ENCODE measurements at regions not wholly inside any gene's neighbourhood (a gene's known extent, or its start where the extent isn't known, plus 50 kb on each side); places are given as distances from the start of the nearest gene placed in this dataset.

DNA sequence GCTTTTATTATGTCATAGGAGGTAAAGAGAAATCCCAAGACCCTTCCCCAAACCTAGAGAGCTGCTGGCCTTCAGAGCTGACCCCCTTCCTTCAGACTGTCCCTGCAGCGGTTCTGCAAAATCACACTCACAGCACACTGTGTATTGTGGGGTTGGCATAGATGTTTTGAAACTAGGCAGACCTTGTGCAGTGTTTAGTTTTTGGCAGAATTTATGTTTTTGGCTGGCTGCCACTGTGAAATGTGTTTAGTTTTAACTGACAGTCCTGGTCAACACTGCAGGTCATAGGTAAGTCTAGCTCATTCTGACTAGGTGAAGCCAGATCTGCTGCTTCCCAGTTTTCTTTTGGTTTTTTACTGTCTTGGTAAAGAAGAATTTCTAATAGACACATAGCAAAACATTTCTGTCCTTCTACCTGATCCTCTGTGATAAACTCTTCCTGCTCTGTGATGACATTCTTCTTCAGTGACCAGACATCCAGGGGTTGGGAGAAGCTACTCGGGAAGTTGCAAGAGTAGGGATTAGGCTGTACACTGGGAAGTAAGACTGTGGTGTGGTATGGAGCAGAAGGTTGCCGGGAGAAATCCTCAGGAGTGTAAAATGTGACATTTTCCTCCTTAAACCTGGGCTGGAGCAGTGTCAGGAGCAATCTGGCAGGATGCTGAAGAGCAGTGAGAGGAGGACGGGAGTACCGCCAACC lies 209.6 kb upstream of the MCTP2 start:
- no peak overlapping the region for H3K4me3 ChIP-seq
- WGBS, 2 donors (ENCODE audit: low coverage in 1 of 2) = 70% methylated on average over 3 to 5 of the region's 5 CpGs
- intact Hi-C loops (cut with DNase I; ENCODE audit: low total_unique reads) = no loop called here
- no peak for DNase-seq
- H3K27ac ChIP-seq = peak overlapping the region; percentile 9 to 75 (median 60)
- H3K27me3 ChIP-seq = no peaks in the 10 kb centered on the region
- H3K36me3 ChIP-seq = no peaks in the 10 kb centered on the region
- peaks cover 0 to 10% (median 3%) of the 10 kb centered on the region in 4 donors for H3K4me1 ChIP-seq
- TF ChIP-seq EP300 (IDR thresholded peaks at IDR 0.05; ENCODE audit: low read depth) = peak; percentile 84
- no peak for TF ChIP-seq CTCF (IDR thresholded peaks at IDR 0.05)
- TF ChIP-seq POLR2AphosphoS5 (IDR thresholded peaks at IDR 0.05) = peak; percentile 87 to 96 (median 93)
- TF ChIP-seq POLR2A (IDR thresholded peaks at IDR 0.05) = no peak
- no peaks in the 10 kb centered on the region for H3K9me3 ChIP-seq
- in situ Hi-C loops (cut with MboI; ENCODE audit: low pct_ligation_motif_present in 1 of 4, low pct_unique_long_range_greater_than_20kb in 1 of 4, low sequenced_read_pairs in 3 of 4) = no loop called here

DNA sequence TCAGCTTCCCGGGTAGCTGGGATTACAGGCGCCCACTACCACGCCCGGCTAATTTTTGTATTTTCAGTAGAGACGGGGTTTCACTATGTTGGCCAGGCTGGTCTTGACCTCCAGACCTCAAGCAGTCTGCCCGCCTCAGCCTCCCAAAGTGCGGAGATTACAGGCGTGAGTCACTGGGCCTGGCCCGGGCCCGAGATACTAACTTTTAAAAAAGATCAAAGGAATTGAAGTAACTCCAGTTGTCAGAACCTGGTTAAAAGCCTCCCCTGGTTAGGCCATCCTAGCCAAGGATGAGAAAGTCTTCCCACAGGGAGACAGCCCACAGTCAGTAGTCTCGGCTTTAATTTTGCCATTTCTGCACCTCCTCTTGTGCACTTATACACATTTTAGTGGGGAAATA lies 212.3 kb upstream of the MCTP2 start:
- DNase-seq = no peak
- H3K4me3 ChIP-seq = no peak overlapping the region
- no peaks in the 10 kb centered on the region for H3K27me3 ChIP-seq
- H3K9me3 ChIP-seq = no peaks in the 10 kb centered on the region
- H3K4me1 ChIP-seq = peaks cover 0 to 10% (median 3%) of the 10 kb centered on the region in 4 donors
- intact Hi-C loops (cut with DNase I; ENCODE audit: low total_unique reads) = no loop called here
- in situ Hi-C loops (cut with MboI; ENCODE audit: low pct_ligation_motif_present in 1 of 4, low pct_unique_long_range_greater_than_20kb in 1 of 4, low sequenced_read_pairs in 3 of 4) = no loop called here
- no peak overlapping the region for H3K27ac ChIP-seq
- 91 to 100% methylated on average over 2 to 11 of the region's 11 CpGs for WGBS, 2 donors (ENCODE audit: low coverage in 1 of 2)
- no peaks in the 10 kb centered on the region for H3K36me3 ChIP-seq
- TF ChIP-seq EP300 (IDR thresholded peaks at IDR 0.05; ENCODE audit: low read depth) = no peak
- no peak for TF ChIP-seq POLR2A (IDR thresholded peaks at IDR 0.05)
- no peak for TF ChIP-seq CTCF (IDR thresholded peaks at IDR 0.05)
- TF ChIP-seq POLR2AphosphoS5 (IDR thresholded peaks at IDR 0.05) = no peak

DNA sequence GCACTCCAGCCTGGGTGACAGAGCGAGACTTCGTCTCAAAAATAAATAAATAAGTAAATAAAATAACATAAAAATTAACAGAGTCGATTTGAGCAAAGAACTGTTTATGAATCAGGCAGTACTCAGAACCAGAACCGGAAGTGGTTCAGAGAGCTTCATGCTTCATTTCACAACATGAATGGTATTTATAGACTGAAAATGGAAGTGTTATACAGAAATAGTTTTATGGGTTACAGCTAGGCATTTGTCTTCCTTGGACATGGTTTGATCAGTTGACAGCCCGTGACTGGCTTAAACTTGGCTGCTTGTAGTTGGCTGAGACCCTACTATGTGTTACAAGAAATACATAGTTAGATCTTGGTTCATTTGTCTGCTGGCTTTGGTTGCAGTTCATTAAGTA lies 216.0 kb upstream of the MCTP2 start:
- H3K4me1 ChIP-seq = no peaks in the 10 kb centered on the region
- H3K27me3 ChIP-seq = no peaks in the 10 kb centered on the region
- H3K4me3 ChIP-seq = no peak overlapping the region
- no peaks in the 10 kb centered on the region for H3K36me3 ChIP-seq
- in situ Hi-C loops (cut with MboI; ENCODE audit: low pct_ligation_motif_present in 1 of 4, low pct_unique_long_range_greater_than_20kb in 1 of 4, low sequenced_read_pairs in 3 of 4) = no loop called here
- no peak overlapping the region for H3K27ac ChIP-seq
- DNase-seq = no peak
- 61 to 69% methylated on average over 4 to 5 of the region's 5 CpGs for WGBS, 2 donors (ENCODE audit: low coverage in 1 of 2)
- TF ChIP-seq EP300 (IDR thresholded peaks at IDR 0.05; ENCODE audit: low read depth) (no peak), POLR2A (IDR thresholded peaks at IDR 0.05) (no peak), CTCF (IDR thresholded peaks at IDR 0.05) (no peak), POLR2AphosphoS5 (IDR thresholded peaks at IDR 0.05) (no peak)
- intact Hi-C loops (cut with DNase I; ENCODE audit: low total_unique reads) = no loop called here
- no peaks in the 10 kb centered on the region for H3K9me3 ChIP-seq

GRCh38 chr15:94008104-94009074 lies 223.0 kb upstream of the MCTP2 start:
- H3K9me3 ChIP-seq = no peaks in the 10 kb centered on the region
- intact Hi-C loops (cut with DNase I; ENCODE audit: low total_unique reads) = no loop called here

More at GRCh38 chr15:94008104-94009074, 223.0 kb upstream of the MCTP2 start:
- Histone ChIP-seq H3K4me3 (no peak overlapping the region), H3K36me3 (no peaks in the 10 kb centered on the region), H3K4me1 (no peaks in the 10 kb centered on the region), H3K27me3 (no peaks in the 10 kb centered on the region), H3K27ac (no peak overlapping the region)
- in situ Hi-C loops (cut with MboI; ENCODE audit: low pct_ligation_motif_present in 1 of 4, low pct_unique_long_range_greater_than_20kb in 1 of 4, low sequenced_read_pairs in 3 of 4) = no loop called here
- DNase-seq = no peak
- 71 to 80% methylated on average over 3 to 9 of the region's 9 CpGs for WGBS, 2 donors (ENCODE audit: low coverage in 1 of 2)
- TF ChIP-seq CTCF (IDR thresholded peaks at IDR 0.05) = no peak
- TF ChIP-seq POLR2AphosphoS5 (IDR thresholded peaks at IDR 0.05) = no peak
- no peak for TF ChIP-seq POLR2A (IDR thresholded peaks at IDR 0.05)
- no peak for TF ChIP-seq EP300 (IDR thresholded peaks at IDR 0.05; ENCODE audit: low read depth)
